ENCODE measurements at regions not wholly inside any gene's neighbourhood (a gene's known extent, or its start where the extent isn't known, plus 50 kb on each side); places are given as distances from the start of the nearest gene placed in this dataset.
A peak's percentile ranks its signal among the peaks of the same experiment; 100 is the strongest.
"Not testable (repeated sequence)": the region's sequence is repeated elsewhere in the genome, so short reads cannot be mapped to it uniquely, and the experiment has no call there.

DNA sequence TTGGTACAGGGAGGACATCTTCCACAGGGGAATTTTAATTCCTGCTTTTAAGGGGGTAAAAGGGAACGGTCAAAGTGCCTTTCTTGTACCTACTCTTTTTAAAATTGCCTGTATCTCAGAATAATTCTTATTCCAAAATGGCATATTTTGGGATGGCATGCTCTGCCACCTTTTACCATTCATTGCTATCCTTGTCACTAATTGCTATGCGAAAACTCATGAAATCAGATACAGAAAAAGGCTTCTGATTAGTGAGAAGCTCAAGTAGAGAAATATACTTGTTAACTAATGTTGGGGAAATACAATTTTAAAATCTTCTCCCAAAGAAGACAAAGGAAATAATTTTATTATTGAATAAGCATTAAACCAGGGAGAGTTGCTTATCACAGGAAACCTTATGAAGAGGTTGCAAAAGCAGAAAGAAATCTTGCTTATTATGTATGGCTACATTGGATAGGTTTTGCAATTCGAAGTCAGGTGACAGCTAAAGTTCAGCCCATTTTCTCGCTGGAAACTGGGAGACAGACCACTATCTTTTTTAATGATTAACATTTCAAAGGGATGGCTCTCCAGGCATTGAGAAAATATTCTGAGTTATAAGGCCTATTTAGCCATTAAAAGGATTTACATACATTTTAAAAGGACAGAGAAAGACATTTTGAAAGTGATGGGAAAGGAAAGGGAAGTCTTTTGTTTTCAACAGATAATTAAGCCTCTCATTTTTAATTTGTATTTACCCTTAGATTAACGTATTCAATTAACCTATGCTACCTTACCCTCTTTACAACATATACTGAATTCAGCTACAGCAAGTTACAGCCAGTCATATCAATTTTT is 110.3 kb upstream of the PRSS16 start:
- DNase-seq (ENCODE audit: low read depth): no peak

DNA sequence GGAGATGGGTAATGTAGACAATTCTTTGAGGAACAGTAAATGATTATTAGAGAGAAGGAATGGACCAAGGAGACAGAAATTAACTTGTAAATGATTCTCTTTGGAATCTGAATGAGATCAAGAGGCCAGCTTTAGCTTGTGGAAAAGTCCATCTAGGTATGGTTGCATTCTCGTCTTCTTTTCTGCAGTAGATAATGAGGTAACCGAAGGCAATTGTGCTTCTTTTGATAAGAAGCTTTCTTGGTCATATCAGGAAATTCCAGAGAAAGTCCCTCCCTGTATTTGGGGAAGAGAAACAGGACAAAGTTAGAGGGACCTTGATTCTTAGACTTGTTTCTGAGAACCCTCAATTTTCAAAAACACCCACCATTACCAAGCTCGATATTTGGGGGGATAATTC is 109.1 kb upstream of the PRSS16 start:
- no peak for DNase-seq (ENCODE audit: low read depth)

DNA sequence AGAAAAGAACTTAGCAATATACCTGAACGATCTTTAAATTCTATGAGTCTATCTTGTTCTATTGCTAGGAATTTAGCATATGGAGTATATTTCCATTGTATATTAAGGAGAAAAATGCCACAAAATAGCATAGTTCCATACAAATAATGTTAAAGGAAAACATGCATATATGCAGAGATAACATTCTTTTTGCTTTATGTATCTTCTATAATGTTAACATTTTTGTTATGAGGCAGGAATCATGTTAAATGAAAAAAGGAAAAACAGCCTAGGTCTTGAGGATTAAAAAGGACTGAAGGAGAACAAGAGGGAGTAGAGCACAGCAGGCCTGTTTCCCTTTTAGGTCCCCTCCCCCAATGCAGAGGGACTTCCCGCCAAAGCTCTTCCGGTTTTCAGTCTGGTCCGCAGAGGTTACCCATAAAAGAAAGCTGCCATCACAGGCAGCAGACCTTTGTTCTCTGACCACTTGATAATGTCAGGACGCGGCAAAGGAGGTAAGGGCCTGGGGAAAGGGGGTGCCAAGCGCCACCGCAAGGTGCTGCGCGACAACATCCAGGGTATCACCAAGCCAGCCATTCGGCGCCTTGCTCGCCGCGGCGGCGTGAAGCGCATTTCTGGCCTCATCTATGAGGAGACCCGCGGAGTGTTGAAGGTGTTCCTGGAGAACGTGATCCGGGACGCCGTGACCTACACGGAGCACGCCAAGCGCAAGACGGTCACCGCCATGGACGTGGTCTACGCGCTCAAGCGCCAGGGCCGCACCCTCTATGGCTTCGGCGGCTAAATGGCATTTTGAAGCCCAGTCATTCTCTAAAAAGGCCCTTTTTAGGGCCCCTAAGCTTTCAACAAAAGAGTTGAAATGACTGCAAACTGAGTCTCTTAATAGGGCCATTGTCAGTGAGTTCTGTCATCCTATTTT is 108.4 kb upstream of the PRSS16 start:
- no peak for DNase-seq (ENCODE audit: low read depth)

DNA sequence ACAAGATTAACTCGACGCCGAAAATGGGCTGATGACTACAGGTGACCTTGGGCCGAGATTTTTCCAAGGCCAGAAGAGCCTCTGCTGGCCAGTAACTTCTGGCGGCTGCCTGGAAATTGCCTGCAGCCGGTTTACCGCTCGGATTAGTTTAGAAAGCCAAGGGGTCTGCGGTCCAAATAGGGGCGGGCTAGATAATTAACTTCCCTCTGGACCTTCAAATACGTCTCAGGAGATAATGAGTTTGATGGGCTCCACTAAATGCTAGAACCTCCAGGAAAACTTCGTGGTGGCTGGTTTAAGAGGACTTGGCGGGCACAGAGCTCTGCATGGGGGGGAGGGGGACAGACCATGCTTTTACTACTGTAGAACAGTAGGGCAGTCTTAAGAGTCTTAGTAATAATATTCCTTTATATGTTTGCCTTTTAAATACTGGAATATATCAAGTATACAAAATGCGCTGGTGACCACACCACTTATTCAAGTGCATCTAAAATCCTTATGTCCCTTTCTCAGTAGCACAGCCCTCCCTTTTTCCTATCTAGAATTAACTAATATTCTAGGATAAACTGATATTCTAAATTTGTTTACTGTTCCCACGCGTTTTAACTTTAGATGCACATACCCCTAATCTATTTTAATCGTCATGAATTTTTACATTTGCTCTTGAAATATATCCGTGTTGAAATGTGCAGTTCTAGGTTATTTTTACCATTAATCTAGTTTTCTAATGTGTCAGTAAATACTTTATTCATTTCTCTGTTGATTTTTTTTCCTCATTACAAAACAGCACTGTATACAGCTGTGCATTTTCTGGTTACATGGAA is 107.5 kb upstream of the PRSS16 start:
- no peak for DNase-seq (ENCODE audit: low read depth)

DNA sequence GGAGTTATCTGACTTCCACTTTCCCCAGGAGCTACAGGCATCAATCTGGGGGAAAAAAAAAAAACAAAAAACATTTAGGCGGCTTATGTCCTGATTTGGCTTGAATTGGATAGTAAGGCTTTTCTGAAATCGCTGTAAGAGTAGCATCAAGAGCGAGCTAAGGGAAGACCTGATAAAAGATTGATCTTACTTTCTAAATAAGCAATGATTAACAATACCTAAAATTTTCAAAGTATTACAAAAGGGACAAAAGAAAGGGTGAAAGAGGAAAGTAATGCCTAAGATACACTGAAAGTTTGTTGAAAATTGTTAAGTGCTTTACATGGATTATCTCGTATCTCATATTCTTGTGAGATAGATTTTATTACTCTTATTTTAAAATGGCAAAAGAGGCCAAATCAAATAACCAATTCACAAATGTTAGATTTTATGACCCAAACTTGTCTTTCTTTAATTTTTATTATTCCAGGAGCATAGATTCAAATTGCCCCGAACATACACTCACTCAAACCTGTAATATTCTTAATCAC is 106.4 kb upstream of the PRSS16 start:
- DNase-seq (ENCODE audit: low read depth): no peak

DNA sequence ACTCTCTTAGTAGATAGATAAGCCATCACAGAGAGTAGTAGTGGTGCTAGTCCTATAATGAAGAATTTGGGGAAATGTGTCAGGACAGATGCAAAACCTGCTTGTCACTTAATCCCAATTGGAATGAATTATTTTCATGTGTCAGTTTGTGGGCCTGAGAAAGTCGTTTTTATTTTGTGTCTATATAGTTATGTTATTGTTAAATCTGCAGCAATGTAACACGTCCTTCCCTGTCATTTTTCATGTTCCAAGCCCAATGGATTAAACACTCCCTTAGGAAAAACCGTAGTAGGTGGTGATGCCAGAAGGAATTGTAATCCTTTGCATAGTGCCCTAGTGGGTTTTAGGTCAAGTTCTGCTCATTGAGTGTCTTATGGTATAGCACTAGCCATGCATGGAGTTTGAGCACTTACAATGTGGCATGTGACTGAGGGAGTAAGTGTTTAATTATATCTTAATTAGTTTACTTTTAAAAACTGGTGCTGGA is 105.9 kb upstream of the PRSS16 start:
- no peak for DNase-seq (ENCODE audit: low read depth)

DNA sequence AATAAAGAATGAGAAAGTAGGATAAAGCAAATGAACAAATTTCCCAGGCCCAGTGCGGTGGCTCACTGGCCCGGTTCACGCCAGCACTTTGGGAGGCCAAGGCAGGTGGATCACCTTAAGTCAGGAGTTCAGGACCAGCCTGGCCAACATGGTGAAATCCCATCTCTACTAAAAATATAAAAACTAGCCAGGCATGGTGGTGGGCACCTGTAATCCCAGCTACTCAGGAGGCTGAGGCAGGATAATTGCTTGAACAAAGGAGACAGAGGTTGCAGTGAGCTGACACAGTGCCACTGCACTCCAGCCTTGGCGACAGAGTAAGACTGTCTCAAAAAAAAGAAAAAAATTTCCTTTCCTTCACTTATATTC is 104.5 kb upstream of the PRSS16 start:
- not testable (repeated sequence) for DNase-seq (ENCODE audit: low read depth)

DNA sequence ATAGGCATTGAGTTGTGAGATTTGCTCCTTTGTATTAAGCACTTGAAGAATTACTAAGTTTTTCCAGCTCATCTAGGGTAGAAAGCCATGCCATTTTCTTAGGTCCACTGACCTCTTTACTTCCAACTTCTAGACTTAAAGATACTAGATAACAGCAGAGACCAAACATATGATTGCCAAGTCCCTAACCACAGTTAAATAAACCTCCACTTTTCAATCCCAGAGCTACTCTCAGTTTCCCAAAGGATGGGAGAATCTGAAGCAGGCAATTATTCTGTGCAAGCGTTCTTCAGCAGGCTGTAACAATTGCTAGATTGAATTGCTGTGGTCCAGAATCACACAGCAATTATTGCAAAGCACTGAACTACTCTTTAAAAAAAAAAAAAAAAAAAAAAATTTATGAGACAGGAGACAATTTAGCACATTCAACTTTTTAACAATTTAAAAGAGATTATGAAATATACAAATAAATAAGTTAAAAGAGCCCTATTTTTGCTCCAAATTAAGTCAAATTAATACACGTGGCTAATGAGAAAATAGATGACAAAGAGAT is 104.0 kb upstream of the PRSS16 start:
- no peak for DNase-seq (ENCODE audit: low read depth)

DNA sequence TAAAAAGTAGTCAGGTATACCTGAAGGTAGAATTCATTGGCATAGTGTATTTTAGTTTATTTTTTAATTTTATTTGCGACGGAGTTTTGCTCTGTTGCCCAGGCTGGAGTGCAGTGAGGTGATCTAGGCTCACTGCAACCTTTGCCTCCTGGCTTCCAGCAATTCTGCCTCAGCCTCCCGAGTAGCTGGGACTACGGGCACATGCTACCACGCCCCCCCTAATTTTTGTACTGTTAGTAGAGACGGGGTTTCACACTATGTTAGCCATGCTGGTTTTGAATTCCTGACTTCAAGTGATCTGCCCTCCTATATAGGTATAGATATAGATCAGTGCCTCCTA is 102.8 kb upstream of the PRSS16 start:
- no peak for DNase-seq (ENCODE audit: low read depth)

DNA sequence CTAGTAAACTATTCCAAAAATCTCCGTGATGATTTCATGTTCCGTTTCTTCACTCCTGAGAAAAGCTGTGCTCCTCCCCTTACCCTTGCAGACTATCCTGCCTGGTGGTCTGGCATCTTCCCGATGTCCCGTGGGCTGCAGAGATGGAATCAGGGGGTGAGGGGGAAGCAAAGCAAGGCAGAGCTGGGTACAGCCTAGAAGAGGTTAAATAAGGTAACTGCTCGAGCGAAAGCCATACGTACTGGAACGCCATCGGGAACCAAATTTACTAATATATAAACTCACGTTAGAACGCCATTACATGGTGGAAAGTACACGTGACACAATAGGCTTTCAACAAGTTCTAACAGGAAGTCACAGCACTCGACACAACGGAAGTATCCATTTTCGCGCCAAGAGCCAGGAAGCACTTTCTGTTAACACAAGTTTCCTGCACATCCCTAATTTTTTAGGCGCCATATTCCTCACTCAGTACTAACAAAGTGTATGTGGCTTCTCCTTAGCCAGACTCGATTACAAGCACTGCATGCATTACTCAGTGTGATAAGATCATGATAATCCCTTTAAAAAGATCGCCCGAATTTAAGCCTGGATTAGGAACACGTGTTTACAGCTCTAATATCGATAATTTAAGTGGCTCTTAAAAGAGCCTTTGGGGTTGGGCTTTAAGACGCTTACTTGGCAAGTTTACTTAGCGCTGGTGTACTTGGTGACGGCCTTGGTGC is 101.6 kb upstream of the PRSS16 start:
- no peak for DNase-seq (ENCODE audit: low read depth)

DNA sequence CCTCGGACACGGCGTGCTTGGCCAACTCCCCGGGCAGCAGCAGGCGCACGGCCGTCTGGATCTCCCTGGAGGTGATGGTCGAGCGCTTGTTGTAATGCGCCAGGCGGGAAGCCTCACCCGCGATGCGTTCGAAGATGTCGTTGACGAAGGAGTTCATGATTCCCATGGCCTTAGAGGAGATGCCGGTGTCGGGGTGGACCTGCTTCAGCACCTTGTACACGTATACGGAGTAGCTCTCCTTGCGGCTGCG is 101.1 kb upstream of the PRSS16 start:
- DNase-seq (ENCODE audit: low read depth): not testable (repeated sequence)

DNA sequence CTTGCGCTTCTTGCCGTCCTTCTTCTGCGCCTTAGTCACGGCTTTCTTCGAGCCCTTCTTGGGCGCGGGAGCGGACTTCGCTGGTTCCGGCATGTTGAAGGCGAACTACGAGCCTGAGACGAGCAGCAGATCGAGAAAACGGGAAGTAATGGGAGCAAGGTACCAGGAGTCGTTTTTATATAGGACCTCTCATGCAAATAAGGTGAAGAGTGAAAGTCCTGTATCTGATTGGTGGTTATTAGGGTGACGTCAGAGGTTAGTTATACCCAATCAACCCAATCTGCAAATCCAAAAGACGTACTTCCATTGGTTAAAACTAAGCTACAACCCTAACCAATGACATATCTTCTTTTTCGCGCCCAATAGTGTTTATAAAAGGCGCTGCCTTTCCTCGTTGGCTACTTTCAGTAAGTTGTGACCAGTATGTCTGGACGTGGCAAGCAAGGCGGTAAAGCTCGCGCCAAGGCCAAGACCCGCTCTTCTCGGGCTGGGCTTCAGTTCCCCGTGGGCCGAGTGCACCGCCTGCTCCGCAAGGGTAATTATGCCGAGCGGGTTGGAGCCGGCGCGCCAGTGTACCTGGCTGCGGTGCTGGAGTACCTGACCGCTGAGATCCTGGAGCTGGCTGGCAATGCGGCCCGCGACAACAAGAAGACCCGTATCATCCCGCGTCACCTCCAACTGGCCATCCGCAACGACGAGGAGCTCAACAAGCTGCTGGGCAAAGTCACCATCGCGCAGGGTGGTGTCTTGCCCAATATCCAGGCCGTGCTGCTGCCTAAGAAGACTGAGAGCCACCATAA is 100.6 kb upstream of the PRSS16 start:
- DNase-seq (ENCODE audit: low read depth): no peak

DNA sequence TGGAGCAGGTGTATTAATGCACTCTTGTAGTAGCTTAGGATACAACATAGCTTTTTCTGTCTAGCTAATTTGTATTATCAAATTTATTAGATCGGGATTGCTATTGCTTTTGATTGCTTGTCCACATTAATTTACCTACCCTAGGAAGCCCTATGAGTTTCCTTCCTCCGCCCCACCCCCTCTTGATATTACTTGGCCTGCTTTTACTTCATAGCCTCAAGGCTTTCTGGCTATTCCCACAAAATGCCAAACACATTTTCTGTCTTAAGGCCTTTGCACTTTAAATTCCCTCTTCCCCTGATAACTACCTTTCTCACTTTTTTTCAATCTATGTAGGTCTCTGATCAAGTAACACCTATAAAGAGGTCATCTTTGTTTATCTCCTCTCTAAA is 99.1 kb upstream of the PRSS16 start:
- DNase-seq (ENCODE audit: low read depth): no peak

DNA sequence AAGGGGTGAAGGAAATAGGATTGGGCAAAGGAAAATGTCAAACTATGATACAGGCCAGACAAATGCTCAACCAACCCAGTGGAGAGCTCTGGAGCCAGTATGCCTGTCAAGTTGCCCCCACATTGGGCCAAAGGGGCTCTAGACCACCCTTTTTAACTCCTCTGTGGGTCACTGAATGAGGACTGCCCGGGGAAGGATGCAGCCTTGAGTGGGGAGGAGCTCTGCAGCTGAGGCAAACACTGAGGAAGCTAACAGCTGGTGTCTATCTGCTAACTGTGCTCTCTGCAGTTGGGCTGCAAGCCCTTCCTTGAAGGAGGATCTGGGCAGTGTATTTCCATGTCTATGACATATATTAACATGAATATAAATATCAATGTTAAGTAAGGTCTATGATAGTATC is 98.4 kb upstream of the PRSS16 start:
- DNase-seq (ENCODE audit: low read depth): no peak

DNA sequence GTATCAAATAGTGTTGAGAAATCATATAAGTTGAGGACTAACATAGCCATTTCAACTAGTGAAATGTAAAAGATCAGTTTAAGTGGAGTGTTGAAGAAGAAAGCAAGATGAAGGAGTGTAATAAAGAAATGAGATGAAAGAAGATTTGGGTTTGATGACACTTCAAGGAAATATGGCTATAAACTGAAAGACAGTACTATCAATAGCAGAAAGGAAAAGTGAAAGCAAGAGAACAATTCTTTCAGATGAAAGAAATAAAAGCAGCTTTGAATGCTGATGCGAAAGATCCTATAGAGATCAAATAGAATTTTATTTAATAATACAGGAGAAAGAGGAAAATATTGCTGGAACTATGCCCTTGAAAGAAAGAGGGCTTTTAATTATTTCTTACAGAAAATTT is 92.8 kb upstream of the PRSS16 start:
- DNase-seq (ENCODE audit: low read depth): no peak

DNA sequence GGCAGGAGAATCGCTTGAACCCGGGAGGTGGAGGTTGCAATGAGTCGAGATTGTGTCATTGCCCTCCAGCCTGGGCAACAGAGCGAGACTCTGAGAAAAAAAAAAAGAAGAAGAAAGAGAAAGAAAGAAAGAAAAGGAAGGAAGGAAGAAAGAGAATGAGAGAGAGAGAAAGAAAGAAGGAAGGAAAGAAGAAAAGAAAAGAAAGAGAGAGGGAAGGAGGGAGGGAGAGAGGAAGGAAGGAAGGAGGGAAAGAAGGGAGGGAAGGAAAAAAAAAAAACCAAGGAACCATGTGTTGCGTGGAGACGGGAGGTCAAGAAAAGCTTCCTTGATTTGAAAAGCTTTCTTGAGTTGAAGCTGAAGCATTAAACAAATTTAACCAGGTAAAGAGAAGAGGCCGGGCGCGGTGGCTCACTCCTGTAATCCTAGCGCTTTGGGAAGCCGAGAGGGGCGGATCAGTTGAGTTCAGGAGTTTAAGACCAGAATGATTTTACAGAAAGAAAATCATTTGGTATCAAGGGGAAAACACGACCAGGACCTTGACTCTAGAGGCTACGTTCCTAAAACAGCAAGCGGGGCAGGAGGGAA is 90.5 kb upstream of the PRSS16 start:
- DNase-seq (ENCODE audit: low read depth): no peak

DNA sequence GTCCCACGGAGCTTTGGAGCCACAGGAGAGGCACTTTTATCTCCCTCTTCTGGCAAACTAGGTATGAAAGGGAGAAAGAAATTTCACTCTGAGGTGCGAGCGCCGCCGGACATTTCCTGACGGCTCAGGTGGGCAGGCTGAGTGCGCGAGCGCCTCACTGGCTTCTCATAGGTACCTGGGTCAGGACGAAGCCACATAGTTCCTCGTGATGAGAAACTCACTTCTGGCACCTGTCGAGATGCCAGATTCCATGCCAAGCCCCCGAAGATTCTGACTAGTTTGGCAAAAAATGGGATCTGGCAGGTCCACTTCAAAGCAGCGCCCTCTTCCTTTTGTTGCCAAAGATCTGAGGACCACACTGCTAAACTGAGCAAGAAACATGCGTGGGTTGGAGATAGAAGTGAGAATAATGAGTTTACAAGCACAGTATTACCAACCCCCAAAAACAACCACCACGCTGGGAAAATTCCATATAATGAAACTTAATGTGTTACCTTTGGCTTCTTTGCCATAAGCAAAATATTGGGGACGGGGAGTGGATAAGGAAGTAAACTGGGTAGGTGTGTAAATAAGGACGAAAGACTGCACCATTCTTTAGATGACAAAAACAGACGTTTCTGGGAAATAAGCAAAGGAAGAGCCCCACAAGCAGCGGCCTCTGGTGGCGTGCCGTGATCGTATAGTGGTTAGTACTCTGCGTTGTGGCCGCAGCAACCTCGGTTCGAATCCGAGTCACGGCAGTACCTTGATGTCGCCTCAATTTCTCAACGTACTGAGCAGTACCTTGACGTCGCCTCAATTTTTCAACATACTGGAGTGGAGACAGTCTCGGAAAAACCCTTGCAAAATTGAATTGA is 89.8 kb upstream of the PRSS16 start:
- DNase-seq (ENCODE audit: low read depth): peak; percentile 69

DNA sequence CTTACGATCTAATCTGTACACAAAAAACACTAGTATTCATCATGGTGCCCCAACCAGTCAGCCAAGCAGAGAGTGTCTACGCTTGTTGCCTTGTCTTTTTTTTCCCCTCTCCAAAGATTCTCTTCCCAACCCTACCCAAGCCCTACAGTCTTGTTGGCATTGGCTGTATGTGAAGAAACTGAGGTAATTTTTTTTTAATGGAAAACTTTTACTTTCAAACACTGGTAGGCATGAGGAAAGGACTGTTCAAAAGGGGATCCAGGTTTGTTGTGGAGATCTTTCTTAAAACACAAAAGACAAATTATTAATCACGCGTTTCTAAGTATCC is 89.2 kb upstream of the PRSS16 start:
- DNase-seq (ENCODE audit: low read depth): no peak

DNA sequence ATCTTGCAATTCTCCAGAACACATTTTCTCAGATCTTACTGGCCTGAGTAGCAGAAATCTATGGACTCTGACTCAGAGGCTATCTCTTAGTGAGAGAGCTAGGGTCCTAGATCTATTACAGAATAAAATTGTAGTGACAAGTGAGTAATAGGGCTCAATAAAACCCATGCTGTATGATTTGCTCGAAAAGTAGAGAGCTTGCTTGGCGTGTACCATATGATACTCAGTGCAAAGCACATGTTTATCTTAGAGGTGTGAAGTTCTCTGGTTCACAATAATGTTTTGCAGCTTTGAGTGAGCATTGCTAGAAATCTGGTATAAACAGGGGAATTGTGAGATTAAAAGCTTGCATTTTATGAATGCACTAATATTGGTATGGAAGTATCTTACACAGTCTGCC is 87.8 kb upstream of the PRSS16 start:
- DNase-seq (ENCODE audit: low read depth): no peak

Data from stimulated activated CD8-positive, alpha-beta memory T cell treated with anti-CD3 and anti-CD28 coated beads, Interleukin-15, amount 100 ng/mL, for 1 hour (primary cell).